Putamen (tissue), 1 donor: ENCODE measurements at regions not wholly inside any gene's neighbourhood (a gene's known extent, or its start where the extent isn't known, plus 50 kb on each side); places are given as distances from the start of the nearest gene placed in this dataset.

ENCODE experiments used
- DNase-seq: peaks from one replicate; pipeline ENCODE4 v3.0.0-alpha.2; 2016; ENCODE audit warnings: low spot score

DNA sequence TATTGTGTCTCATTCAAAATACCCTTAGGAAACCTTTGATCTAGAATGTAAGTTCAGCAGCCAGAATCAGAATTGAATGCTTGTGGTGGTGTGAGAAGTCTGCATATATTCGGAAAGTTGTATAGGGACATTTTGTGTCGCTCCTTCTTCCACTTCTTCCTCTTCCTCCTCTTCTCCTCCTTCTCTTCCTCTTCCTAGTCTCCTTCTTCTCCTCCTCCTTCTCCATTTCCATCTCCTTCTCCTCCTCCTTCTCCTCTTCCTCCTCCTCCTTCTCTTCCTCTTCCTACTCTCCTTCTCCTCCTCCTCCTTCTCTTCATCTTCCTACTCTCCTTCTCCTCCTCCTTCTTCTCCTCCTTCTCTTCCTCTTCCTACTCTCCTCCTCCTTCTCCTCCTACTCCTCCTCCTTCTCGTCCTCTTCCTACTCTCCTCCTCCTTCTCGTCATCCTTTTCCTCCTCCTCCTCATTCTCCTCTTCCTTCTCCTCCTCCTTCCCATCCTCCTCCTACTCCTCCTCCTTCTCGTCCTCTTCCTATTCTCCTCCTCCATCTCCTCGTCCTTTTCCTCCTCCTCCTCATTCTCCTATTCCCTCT, 749.3 kb upstream of the GOLIM4 start:
- no peak for DNase-seq

DNA sequence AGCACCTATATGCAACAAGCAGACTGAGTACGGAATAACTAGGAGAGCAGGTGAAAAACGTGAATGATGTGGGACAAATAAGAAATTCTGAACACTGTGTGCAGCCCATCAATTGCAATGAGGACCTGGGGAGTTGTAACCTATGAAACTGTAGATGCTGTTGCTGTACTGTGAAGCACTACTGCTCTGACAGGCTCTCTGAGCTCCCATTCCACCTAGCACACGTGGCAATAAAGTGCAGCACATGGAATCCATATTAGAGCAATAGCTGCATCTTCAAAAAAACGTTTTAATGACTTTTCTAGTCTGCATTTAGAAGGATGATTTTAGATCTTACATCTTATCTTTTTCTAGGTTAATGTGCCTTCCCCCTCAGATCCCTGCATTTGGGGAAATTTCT, 748.7 kb upstream of the GOLIM4 start:
- no peak for DNase-seq

DNA sequence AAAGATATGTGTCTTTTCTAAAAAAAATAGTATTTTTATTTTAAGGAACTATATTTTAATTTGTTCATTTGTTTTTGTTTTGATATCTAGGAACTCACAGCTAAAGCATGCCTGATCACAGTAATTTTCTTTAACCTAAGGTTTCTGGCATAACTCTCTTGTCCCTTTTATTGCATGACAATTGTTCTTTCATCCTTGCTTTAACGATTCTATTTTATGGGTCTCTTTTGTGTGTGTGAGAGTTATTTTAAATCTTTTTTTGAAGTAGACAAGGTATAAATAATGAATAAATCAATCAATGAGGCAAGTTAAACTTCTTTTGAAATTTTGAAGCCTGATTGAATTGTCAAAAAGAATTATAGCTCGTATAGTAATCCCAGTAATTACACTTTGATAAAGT, 747.8 kb upstream of the GOLIM4 start:
- DNase-seq = no peak

DNA sequence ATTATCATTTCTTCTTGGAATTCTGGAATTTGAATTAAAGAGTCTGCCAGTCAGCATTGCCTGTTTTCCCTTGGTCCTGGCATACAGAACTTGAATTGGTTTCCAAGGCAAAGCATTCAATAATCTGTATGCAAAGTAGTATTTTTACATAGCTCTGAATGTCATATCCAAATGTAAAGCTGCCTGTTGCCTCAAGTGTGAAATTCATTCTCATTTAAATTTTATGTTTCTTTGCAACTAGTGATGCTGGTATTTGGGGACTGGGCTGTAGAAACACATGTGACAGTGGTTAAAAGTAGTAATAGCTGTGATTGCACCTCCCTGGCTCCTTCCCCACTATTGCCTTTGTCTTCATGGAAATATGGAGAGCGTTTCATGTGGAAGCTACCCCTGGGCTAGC, 743.9 kb upstream of the GOLIM4 start:
- no peak for DNase-seq

DNA sequence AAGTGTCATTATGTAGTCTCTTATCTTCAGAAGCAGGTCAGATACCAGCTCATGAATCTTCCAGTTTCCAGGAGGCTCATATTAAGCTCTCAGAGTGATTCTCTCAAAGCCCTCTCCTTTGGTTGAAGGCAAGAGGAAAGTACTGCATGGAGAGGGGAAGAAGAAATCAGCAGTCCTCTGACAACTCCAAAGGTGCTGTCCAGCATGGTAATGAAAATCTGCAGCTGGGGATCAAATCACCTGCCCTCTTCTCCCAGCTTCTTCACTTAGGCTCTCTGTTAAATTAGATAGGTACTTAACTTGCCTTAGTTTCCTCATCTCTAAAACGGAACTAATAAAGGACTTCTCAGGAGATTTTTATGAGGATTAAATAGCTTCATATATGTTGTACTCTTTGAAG, 738.8 kb upstream of the GOLIM4 start:
- DNase-seq = no peak

DNA sequence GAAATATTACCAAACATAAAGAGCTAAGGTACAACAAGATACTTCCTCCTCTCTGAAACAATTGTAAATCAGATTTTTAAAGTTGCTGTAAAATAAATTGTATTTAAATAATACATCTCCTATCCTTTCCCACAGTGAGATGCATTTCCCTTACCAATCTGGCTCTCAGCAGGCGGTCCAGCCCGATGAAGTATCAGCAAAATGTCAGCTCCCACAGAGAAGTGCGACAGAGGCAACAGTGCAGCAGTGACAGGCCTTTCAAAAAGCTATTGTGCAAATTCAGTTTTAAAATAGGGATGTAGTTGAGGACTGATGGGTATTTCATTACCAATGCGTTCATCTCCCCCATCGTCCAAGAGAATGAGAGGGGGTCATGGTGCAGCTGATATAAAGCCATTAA, 733.2 kb upstream of the GOLIM4 start:
- DNase-seq = no peak

DNA sequence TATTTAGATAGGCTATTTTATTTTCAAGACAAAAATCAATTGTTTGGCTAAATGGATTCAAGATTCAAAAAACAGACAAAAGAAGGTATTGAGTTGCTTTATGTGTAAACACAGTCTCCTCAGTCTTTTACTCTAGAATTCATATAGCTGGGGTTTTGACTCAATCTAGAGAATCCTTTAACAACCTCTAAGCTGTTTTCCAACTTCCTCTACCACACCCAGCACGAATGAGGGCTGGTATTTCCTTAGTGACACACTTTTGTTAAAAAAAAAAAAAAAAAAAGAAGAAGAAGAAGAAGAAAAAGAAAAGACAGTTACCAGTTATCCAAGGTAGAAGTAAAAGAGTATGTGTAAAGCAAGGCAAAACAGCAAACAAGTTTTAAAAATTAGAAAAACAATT, 732.8 kb upstream of the GOLIM4 start:
- no peak for DNase-seq

DNA sequence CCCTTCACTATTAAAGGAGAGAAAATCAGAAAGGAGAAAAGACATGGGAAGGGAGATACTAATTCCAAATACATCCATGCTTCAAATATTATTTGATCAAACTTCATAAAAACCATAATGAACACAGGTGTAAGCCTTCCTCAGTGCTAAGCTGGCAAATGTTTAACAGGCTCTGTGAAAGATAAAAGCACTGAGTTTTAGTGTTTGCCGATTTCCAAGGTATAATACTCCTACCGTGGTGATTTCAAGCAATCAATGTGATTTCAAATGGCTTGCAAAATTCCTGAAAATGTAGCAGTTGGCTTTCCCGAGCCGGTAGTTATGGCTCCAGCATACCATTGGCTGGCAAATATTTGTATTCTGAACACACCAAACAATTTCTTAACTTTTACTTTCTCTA, 732.3 kb upstream of the GOLIM4 start:
- no peak for DNase-seq

DNA sequence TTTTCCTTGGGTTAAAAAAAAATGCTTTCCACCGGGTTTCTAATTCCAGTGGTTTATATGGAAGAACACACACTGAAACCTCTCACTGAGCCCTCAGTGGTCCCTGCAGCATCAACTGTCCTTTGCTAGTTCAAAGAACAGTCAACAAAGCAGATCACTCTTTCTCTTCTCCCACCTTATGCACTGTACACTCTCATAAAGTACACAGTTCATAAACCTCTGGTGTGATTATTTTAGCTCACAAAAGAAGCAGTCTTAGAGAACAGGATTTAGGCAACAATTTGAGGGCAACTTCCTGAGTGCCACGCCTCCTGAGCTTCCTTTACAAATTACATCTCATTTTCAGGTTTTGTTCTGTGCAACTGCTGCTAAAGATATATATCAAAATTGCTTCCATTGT, 728.4 kb upstream of the GOLIM4 start:
- DNase-seq = no peak

DNA sequence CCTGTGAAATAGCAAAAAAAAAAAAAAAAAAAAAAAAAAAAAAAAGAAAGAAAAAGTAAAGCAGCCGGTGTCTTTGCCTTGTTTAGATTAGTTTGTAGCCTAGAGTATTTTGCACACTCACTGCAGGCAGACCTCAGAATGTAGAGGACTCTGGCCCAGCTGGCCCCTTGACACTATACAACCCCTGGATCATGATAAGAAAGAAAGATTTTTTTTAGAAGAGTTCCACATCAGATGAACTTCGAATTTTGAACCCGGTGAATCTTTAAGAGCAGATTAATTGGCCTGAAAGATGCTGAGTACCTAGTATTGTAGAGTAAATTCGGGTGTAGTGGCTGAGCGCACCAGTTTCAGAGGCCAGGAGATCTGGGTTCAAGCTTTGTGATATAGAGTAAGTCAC, 727.7 kb upstream of the GOLIM4 start:
- no peak for DNase-seq

DNA sequence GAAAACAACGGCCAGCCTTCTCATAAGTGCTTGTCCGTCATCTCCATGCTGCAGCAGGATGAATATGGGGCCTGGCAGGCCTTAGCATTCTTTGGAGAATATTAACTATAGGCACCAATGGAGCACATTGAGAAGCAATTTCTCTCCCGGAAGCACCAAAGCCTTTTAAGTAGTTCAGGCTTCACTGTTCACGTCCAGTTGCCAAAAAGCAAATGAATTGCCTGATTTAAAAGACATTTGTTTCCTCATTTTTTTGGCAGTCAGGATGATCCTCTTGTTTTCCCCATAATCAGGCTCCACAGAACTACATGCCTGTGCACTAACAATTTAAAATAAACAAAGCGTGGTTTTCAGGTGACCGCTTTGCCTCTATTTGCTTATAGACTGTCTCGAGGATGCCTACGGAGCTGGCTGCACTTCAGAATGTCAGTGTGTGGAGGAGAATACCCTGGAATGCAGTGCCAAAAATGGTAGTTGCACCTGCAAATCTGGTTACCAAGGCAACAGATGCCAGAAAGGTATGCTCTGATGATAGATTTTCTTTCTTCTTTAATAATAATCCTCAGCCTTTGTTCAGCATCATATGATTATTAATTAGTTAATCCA, 725.2 kb upstream of the GOLIM4 start:
- peak; percentile 40 for DNase-seq

DNA sequence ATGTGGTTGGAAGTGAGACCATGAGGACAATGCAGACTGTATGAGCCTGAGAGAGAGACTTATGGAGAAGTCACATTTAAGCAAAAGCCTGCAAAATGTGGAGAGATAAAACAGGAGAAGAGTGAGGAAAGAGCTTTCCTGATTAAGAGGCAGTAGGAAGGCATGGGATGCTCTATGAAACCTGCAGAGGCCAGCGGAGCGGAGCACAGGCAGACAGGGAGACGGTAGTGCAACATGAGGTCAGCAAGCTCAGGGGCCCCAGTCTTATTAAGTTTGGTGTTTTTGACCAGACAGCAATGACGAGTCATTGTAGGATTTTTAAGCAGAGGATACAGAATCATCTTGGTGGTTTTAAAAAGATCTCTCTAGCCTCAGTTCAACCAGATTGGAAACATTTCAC, 721.5 kb upstream of the GOLIM4 start:
- no peak for DNase-seq

DNA sequence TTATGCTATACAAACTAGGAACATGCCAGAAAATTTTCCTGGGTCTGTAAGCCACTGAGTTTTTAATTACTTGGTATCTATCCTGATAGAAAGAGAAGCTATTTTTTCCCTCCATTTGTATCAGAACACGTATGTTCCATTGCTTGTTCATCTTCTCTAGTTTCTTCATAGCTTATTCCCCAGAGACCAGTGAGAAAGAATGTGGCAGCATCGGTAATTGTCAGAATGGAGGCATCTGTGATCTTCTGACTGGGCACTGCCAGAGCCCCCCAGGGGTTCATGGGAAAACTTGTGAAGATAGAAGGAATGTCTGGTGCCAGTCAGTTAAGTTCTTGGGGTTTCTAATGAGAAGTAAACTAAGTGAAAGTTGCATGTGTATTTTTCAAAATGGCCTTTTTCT, 720.2 kb upstream of the GOLIM4 start:
- no peak for DNase-seq

DNA sequence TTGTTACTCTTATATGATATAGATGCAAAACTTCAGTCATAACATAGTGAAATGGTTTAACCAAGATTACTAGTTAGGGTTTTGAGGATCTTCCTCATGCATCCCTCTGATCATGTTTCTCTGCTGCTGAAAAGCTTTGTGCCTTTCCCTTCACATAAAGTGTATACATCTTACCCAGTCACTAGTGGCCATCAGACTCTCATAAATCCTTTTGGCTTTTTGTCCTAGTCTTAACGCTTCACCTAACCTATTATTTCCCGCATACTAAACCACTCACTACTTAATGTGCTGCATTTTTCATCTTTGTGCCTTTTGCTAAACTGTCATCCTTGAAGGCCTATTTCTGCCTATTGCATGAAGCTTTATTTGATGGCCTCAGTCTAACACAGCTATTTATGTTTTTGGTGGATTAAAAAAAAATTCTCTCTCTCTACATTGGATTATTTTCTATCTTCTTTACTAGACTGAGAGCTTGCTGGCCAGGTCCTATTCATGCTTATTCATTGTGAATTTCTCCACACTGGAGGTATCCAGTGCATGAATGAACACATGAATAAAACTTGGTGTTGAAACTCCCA, 717.6 kb upstream of the GOLIM4 start:
- no peak for DNase-seq

DNA sequence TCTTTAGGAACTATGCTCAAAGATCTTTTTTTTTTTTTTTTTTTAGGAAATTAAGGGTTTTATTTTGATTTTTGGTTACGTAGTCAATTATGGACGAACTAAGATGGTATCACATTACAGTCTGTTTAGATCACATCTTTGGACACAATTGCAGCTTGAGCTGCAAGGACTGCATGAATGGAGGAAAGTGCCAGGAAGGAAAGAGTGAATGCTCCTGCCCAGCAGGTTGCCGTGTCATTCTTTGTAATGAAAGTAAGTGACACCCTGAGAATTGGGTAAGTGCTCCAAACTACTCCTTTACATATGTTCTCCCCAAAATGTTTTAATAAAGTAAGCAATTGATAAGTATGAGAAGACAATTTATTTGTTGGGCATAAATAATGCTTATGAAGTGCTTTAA, 716.5 kb upstream of the GOLIM4 start:
- DNase-seq = no peak

DNA sequence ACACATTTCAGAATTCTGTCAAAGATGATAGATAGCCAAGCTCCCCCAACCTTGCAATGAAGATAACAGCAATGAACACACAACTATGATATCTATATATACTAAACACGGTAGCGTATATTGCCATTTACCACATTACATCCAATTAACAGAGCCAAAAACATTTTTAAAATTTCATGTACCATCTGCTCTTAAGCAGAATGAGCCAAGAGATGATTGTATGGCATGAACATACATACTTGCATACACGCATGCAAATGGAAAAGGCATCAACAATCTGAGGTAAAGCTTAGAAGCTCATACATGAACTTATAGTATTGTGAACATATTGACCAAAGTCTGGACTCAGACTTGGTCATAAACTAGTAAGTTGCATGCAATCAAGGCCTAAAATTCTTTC, 712.9 kb upstream of the GOLIM4 start:
- DNase-seq = no peak

DNA sequence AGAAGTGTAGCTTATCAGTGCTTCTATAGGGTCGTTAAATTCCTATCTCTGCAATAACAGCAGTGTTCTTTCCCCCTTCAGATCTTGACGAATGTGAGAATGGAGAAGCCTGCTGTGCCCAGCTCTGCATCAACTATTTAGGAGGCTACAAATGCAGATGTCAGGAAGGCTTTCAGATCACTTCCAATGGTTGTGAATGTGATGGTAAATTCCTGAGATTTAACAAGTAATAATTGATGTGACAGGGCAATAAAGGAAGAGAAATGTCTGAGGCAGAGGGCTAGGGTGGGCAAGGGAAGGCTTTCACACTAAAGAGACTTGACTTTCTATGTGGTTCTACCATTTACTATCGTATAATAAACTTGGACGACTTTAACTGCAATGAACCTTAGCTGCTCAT, 711.7 kb upstream of the GOLIM4 start:
- DNase-seq = no peak

DNA sequence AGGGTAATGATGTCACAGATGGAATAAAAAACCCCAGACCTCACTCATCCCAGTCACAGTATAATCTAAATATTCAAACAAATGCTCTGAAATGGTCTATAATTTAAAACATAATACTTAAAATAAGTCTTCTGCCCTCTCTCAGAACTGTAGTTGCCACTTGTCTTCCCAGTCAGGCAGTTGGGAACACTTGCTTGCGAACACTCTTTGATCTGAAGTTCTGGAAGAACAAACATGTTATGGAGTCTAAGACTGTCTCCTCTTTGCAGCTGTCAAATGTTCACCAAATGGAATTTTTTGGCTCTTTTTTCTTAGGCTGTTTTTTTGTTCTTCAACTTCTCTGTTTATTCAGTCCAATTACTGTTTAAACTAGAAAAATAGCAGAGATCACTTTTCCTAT, 711.1 kb upstream of the GOLIM4 start:
- DNase-seq = no peak

DNA sequence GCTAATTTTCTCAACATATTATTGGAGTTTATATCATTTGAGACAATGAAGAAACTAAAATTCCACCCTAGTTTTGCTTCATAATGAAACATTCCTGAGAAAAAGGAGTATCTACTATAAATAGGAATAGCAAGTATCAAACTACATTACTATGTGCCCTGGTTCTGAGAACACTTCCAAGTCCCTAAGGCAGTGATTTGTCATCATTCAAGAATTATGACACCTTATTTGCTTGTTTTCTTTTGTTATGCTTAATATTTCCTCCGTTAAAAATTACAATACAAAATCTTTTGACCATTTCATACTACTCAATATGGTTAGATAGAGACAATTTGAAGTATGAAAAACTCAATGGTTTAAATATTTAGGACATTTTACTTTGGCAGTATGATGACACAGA, 707.8 kb upstream of the GOLIM4 start:
- DNase-seq = no peak

DNA sequence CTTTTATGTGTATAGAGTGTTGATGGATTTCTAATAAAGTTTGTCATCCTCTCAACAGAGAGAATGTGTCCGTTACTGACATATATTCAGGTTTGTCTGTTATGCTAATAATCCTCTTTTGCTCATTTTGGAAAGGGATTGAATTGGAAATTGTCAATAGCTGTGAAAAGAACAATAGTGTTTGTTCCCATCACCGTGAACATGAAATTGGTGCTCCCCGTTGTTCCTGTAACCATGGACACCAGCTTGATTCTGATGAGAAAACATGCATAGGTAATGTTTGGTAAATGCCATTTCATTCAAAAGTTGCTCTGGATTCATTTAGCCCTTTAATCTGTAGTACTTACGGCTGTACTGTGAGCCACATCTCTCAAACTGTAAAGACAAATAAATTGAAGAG, 707.0 kb upstream of the GOLIM4 start:
- DNase-seq = no peak

DNA sequence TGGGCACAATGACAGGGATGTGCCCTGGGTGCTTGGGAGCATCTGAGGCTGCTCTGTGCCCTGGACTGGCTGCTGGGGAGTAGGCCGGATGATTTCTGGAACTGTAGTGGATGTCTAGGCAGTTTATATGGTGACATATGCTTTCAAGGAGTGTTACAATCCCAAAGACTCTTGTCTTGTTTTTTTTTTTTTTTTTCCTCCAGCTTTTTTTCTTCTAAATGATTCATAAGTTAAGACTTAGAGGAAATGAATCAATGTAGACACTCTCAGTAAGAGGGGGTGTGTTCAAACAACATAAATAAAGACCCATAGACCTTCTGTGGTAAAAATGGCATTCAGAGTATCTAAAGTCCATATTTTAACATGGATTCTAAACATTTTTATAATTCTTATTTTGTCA, 706.1 kb upstream of the GOLIM4 start:
- no peak for DNase-seq

DNA sequence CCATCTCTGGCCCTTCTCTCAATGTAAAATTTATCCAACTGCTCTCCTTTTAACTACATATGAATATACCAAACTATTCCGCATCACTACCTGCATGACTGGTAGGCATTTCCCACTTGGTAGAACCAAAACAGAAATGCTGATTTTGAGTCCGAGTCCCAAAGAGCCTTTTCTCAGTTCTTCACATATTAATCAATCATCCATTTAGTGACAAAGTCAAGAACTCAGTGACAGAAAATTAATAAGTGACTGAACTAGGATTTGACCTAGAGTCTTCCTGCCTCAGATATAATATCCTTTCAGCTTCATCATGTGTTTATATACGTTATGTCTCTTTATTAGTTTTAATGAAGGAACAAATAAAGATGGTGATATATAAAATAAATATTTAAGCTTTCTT, 700.6 kb upstream of the GOLIM4 start:
- DNase-seq = no peak

DNA sequence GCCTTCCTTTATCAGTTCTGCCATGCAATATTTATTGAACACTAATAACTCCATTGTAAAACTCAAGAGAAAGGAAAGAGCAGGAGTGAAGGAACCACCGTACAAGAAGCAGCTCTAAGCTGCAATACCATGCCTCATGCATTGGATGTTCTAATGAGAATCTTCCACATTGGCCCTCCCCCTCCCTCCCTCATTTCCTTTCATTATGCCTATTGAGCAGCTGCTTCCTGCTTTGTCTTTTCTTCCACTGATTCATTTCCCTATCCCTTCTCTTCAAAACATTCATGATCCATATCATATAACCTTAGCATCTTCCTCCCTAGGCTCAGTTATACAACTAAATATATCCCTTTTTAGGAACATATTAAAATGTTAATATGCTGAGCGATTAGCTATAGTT, 698.7 kb upstream of the GOLIM4 start:
- no peak for DNase-seq

DNA sequence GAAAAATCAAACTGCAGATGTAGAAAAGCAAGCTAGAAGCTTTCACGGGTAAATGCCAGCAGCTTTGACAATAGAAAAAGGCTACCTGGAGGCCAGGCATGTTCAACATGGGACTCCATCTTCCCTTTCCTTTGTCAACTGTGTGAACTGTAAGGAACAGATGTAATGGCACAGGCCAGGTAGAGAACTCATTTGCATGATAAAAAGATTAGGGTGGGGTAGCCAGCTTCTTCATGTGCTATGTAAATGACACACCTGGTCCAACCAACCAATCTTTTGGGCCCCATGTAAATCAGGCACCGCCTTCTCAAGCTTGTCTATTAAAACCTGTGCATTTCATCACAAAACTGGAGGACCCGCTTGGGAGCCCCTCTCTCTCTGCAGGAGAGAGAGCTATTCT, 686.5 kb upstream of the GOLIM4 start:
- no peak for DNase-seq
